Central memory CD8-positive, alpha-beta T cell (primary cell): ENCODE measurements at regions not wholly inside any gene's neighbourhood (a gene's known extent, or its start where the extent isn't known, plus 50 kb on each side); places are given as distances from the start of the nearest gene placed in this dataset.

Experiments used
- ATAC-seq: fragments of 150-1000 bp; cut with Tn5 transposase; replicated peaks from 2 replicates; pipeline ENCODE4 v1.10.0; 2022; ENCODE audit warnings: mild to moderate bottlenecking, moderate FRiP score, moderate number of reproducible peaks; ENCODE audit not compliant: poor library complexity, severe bottlenecking; ENCODE audit errors: extremely low read depth
- DNase-seq, 2 donors: peaks; one replicate each; pipeline ENCODE4 v3.0.0; 2021; ENCODE audit warnings: low spot score in 2 of 2
- H3K27ac Mint-ChIP-seq: one replicate; pipeline ENCODE4 v1.8.0; 2022; ENCODE audit warnings: low read depth, mild to moderate bottlenecking, moderate library complexity, mixed read lengths
- H3K27me3 Mint-ChIP-seq: one replicate; pipeline ENCODE4 v1.8.0; 2022; ENCODE audit warnings: mixed read lengths
- H3K36me3 Mint-ChIP-seq: one replicate; pipeline ENCODE4 v1.8.0; 2022; ENCODE audit warnings: mild to moderate bottlenecking, moderate library complexity, mixed read lengths; ENCODE audit not compliant: insufficient read depth
- H3K4me1 Mint-ChIP-seq: one replicate; pipeline ENCODE4 v1.8.0; 2022; ENCODE audit warnings: mixed read lengths
- H3K4me3 Mint-ChIP-seq: one replicate; pipeline ENCODE4 v1.8.0; 2022; ENCODE audit warnings: mild to moderate bottlenecking, moderate library complexity, mixed read lengths
- H3K9me3 Mint-ChIP-seq: one replicate; pipeline ENCODE4 v1.8.0; 2022; ENCODE audit warnings: mixed read lengths

- Mint-ChIP-seq H3K36me3 (no peaks in the 10 kb centered on the region), H3K4me1 (no peaks in the 10 kb centered on the region), H3K27ac (no peak overlapping the region), H3K4me3 (no peak overlapping the region), H3K9me3 (peaks cover 6% of the 10 kb centered on the region), H3K27me3 (no peaks in the 10 kb centered on the region)
- DNase-seq (no peak), ATAC-seq (no peak)
Observed at GRCh38 chr20:6430381-6430780, 307.6 kb upstream of the FERMT1 start.

DNA sequence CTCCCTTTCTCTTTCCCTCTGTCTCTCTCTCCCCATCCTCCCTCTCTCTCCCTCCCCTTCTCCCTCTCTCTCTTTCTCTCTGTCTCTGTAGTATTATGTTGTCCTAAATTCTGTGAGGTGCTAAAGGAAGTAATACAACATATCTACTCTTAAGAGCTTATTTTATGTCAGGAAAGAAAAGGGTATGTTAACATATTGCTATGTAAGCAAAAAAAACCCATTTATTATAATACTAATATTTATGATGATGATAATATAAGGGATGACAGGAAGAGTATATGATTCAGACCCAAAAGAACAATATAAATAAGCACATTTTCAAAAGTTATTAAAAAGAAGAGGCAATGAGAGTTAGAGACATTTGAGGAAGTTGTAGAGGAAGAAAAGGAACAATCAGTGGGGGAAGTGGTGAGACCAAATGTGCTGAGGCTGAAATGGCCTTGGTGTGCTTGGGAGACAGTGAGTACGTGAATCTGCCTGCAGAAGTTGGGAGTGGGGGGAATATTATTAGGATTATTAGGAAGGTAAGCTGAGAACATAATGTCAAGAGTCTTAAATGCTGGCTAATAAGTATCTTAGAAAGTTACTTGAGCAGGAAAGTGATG, 303.6 kb upstream of the FERMT1 start:
- Mint-ChIP-seq H3K27ac (no peak overlapping the region), H3K4me1 (no peaks in the 10 kb centered on the region), H3K27me3 (no peaks in the 10 kb centered on the region), H3K4me3 (no peak overlapping the region), H3K36me3 (no peaks in the 10 kb centered on the region), H3K9me3 (peaks cover 6% of the 10 kb centered on the region)
- DNase-seq (no peak), ATAC-seq (no peak)

GRCh38 chr20:6421321-6422248, 298.8 kb upstream of the FERMT1 start:
- H3K9me3 Mint-ChIP-seq, result peaks cover 4% of the 10 kb centered on the region
- no peak for ATAC-seq

DNA sequence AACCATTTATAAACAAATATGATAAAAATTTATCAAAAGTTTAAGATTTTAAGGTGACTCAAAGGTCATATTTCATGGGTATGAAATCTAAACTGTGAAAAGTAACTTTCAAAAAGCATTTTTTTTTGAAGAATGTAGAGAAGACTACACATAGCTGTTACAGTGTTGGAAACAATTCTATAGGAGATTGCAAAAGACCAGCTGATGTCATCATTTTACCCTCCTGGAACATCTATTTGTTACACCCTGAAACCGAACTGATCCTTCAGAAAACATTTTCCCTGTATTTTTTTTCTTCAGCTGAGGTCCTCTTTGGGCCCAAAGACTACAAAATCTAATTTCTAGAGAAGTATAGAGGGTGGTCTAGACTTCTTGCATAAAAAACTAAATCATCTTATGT, 297.5 kb upstream of the FERMT1 start:
- Mint-ChIP-seq H3K36me3 (no peaks in the 10 kb centered on the region), H3K27me3 (no peaks in the 10 kb centered on the region), H3K27ac (no peak overlapping the region), H3K4me3 (no peak overlapping the region), H3K9me3 (no peaks in the 10 kb centered on the region), H3K4me1 (no peaks in the 10 kb centered on the region)
- ATAC-seq, result no peak
- no peak for DNase-seq

More at GRCh38 chr20:6421321-6422248, 298.8 kb upstream of the FERMT1 start:
- Mint-ChIP-seq H3K36me3 (no peaks in the 10 kb centered on the region), H3K27ac (no peak overlapping the region), H3K4me3 (no peak overlapping the region), H3K27me3 (no peaks in the 10 kb centered on the region), H3K4me1 (no peaks in the 10 kb centered on the region)
- DNase-seq, result no peak

DNA sequence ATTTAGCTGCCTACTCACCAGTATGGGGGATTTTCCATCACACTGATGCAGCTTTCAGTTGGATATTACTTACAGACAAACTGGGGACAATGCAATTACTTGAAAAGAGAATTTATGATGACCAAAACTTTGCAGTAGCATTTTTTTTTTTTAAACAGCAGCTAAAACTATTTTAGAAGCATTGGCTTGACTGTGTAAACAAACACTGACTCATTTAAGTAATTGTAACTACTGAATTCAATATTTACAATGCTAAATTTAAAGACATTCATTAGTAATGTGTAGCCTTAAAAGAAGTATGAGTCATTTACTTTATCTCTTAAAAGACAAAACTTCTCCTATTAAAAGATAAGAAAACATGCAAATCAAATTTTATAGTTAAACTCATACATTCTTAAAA, 295.9 kb upstream of the FERMT1 start:
- DNase-seq, result no peak
- no peak for ATAC-seq
- no peaks in the 10 kb centered on the region for H3K36me3 Mint-ChIP-seq
- no peaks in the 10 kb centered on the region for H3K4me1 Mint-ChIP-seq
- no peak overlapping the region for H3K4me3 Mint-ChIP-seq
- H3K27me3 Mint-ChIP-seq, result no peaks in the 10 kb centered on the region
- no peak overlapping the region for H3K27ac Mint-ChIP-seq
- H3K9me3 Mint-ChIP-seq, result no peaks in the 10 kb centered on the region

- Mint-ChIP-seq H3K27ac (no peak overlapping the region), H3K4me1 (no peaks in the 10 kb centered on the region), H3K27me3 (no peaks in the 10 kb centered on the region), H3K36me3 (no peaks in the 10 kb centered on the region), H3K9me3 (no peaks in the 10 kb centered on the region), H3K4me3 (no peak overlapping the region)
- DNase-seq, result no peak
- no peak for ATAC-seq
Observed at GRCh38 chr20:6416371-6416770, 293.5 kb upstream of the FERMT1 start.

GRCh38 chr20:6411651-6412050, 288.8 kb upstream of the FERMT1 start:
- DNase-seq (no peak), ATAC-seq (no peak)
- Mint-ChIP-seq H3K9me3 (peaks cover 11% of the 10 kb centered on the region), H3K4me1 (no peaks in the 10 kb centered on the region), H3K27me3 (no peaks in the 10 kb centered on the region), H3K27ac (no peak overlapping the region), H3K4me3 (no peak overlapping the region), H3K36me3 (no peaks in the 10 kb centered on the region)

DNA sequence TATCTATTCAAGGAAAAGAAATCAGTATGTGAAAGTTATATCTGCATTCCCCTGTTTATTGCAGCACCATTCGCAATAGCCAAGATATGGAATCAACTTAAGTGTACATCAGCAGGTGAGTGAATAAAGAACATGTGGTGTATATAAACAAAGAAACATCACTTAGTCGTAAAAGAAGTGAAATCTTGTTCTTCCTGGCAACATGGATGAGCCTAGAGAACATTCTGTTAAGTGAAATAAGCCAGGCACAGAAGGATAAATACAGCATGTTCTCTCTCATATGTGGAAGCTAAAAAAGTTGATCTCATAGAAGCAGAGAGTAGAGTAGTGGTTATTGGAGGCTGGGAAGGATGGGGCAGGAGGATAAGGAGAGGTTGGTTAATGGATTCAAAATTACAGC, 287.9 kb upstream of the FERMT1 start:
- H3K4me3 Mint-ChIP-seq, result no peak overlapping the region
- no peaks in the 10 kb centered on the region for H3K4me1 Mint-ChIP-seq
- peaks cover under 1% of the 10 kb centered on the region for H3K36me3 Mint-ChIP-seq

GRCh38 chr20:6407163-6407562, 284.3 kb upstream of the FERMT1 start:
- peaks cover 2% of the 10 kb centered on the region for H3K36me3 Mint-ChIP-seq
- no peaks in the 10 kb centered on the region for H3K4me1 Mint-ChIP-seq
- no peak overlapping the region for H3K27ac Mint-ChIP-seq
- no peak for ATAC-seq
- H3K27me3 Mint-ChIP-seq, result no peaks in the 10 kb centered on the region
- no peak for DNase-seq
- H3K9me3 Mint-ChIP-seq, result peaks cover 11% of the 10 kb centered on the region
- H3K4me3 Mint-ChIP-seq, result no peak overlapping the region

More for the DNA sequence above, 287.9 kb upstream of the FERMT1 start:
- DNase-seq (no peak), ATAC-seq (no peak)
- Mint-ChIP-seq H3K27me3 (no peaks in the 10 kb centered on the region), H3K9me3 (peaks cover 11% of the 10 kb centered on the region), H3K27ac (no peak overlapping the region)

DNA sequence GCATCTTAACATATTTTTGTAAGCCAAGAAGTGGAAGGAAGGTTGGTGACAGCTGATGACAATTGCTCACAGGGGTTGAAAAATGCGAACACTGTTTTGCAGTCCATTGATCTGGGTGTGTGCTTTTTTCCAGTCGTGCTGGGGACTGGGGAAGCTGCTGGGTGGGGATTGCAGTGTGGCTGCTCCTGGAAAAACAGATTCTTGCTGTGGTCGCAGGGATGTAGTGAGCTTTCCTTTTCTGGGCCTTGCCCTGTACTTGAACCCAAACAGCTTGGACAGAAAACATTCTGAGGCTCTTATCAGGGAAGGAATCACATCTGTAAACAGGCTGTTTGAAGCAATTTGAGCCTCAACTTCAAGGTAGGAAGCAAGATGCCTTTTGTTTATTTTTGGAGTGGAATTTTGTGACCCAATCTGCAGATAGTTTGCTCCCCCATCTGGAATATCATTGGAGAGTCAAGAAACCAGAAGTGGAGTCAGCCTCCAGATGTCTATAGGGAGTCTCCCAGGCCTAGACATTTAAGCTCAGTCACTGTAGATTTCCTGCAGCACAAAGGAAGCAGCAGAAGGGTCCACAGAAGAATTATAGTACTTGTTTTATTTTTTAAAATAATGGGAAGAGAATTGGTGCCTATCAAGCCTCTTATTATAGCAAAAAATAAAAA, 279.2 kb upstream of the FERMT1 start:
- ATAC-seq (no peak), DNase-seq (no peak)
- Mint-ChIP-seq H3K9me3 (peaks cover 4% of the 10 kb centered on the region), H3K4me1 (no peaks in the 10 kb centered on the region), H3K27me3 (no peaks in the 10 kb centered on the region), H3K4me3 (no peak overlapping the region), H3K27ac (no peak overlapping the region), H3K36me3 (peaks cover 2% of the 10 kb centered on the region)

DNA sequence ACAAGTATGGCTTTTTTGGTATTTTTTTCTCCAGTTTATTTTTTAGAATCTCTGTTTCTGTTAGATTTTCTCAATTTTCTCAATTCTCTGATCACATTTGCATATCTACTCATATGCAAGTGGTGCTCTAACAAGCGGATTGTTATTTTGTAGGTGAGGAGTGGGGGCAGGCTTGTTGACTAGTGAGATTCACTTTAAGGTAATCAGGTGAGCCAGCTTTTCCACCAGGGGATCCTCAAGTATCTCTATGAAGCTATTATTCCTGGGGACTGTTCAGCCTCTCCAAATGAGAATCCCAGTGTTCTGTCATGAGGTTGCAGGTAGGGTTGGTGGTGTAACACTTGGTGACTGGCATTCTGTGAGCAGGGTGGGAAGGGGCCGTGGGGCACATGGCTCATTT, 274.3 kb upstream of the FERMT1 start:
- Mint-ChIP-seq H3K4me3 (no peak overlapping the region), H3K9me3 (peaks cover 4% of the 10 kb centered on the region), H3K36me3 (no peaks in the 10 kb centered on the region), H3K4me1 (no peaks in the 10 kb centered on the region), H3K27me3 (no peaks in the 10 kb centered on the region), H3K27ac (no peak overlapping the region)
- DNase-seq (no peak), ATAC-seq (no peak)

- H3K4me3 Mint-ChIP-seq, result no peak overlapping the region
- H3K27ac Mint-ChIP-seq, result no peak overlapping the region
- H3K27me3 Mint-ChIP-seq, result no peaks in the 10 kb centered on the region
- peaks cover 4% of the 10 kb centered on the region for H3K9me3 Mint-ChIP-seq
- H3K4me1 Mint-ChIP-seq, result no peaks in the 10 kb centered on the region
- ATAC-seq, result no peak
- H3K36me3 Mint-ChIP-seq, result no peaks in the 10 kb centered on the region
- DNase-seq, result no peak
Observed at GRCh38 chr20:6395695-6396094, 272.9 kb upstream of the FERMT1 start.
